NCI-H2227 (cell line): ENCODE measurements at regions not wholly inside any gene's neighbourhood (a gene's known extent, or its start where the extent isn't known, plus 50 kb on each side); places are given as distances from the start of the nearest gene placed in this dataset.

ENCODE experiments used
- DNase-seq: peaks from one replicate; lab custom pipeline; 2025; ENCODE audit not compliant: unreplicated experiment; lab: John Stamatoyannopoulos, UW

DNA sequence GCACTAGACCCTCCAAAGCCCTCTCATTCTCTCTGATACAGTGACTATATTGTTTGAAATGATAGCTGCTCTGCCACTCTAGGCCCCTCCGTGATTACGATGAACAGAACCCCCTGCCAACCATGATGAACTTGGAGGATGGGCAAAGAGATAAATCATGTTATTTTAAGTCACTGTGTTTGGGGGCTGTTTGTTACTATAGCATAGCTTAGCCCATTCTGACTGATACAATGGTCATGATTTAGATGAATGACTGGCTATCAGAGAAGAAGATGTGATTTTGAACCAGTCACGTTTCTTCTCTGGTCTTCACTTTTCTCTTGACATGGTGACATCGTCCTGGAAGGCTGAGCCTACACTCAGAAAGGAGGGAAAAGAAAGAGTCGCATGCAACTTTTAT is 95.4 kb upstream of the HABP2 start:
- no peak for DNase-seq

DNA sequence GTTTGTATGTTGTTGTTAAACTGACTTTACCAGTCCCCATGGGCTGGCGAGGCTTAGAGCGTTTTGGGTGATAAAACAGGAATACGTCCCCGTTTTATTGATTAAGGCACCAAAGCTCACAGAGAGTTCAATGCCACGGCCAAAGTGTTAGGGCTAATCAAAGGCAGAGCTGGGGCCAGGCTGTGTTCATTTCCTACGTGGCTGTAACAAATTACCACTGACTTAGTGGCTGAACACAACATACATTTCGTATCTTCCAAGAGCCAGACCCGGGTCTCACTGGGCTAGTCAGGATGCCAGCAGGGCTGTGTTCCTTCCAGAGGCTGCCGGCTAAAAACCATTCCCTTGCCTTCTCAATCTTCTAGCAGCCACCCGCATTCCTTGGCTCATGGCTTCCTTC is 94.4 kb upstream of the HABP2 start:
- DNase-seq: no peak

DNA sequence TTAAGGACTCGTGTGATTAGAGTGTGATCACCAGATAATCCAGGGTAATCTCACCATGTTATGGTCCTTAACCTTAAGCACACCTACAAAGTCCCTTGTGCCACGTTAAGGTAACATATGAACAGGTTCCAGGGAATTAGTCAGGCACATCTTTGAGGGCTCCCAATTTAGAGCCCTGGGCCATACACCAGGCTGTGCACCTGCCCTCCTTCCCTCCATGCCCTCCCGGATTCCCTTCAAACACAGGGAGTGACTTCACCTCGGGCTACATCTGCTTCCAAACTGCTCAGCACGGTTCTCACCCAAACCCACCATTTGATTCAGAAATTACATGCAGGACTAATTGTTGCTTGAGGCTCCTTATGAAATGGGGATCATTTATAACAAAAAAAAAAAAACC is 93.9 kb upstream of the HABP2 start:
- DNase-seq: no peak

DNA sequence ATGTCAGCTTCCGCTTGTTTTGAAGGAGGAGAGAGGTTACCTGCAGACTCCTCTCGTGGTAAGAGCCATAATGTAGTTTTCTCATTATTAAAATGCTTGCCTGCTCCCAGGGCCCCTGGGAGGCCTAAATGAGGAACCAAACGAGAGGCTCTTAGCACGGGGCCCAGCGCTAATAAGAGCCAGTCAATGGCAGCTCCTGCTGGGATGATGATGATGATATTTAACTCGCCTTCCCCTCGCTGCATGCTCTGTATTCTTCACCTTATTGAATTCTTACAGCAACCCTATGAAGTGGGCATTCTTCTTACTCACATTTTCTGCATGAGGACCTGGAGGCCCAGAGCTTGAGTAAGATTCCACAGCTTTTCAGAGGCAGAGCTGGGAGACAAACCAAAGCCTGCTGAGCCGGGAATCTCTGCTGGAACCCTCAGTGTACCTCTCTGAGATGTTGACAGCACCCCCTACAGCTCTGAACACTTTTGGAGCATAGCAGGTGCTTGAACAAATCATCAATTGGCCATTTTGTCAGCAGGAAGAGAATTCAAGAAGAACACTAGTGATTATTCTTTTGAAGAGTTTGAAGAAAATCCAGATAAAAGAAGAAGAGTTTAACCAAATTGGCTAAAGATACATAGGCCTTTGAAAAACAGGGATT is 93.1 kb upstream of the HABP2 start:
- peak; percentile 50 for DNase-seq

DNA sequence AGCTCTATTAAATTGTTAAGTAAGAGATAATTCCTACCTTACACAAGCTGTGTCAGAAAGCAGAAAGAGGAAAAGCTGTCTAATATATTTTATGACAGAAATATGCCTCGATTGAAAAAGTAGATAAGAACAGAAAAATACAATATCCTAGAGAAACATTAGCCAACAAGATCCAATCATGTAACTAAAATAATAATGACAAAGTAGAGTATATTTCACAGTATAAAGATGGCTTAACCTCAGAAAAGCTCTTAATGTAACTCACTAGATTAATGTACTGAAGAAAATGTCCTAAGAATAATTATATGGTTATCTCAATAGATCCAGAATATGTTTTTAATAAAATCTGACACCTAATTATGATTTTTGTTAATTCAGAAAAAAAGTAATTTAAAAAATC is 89.8 kb upstream of the HABP2 start:
- DNase-seq: no peak

DNA sequence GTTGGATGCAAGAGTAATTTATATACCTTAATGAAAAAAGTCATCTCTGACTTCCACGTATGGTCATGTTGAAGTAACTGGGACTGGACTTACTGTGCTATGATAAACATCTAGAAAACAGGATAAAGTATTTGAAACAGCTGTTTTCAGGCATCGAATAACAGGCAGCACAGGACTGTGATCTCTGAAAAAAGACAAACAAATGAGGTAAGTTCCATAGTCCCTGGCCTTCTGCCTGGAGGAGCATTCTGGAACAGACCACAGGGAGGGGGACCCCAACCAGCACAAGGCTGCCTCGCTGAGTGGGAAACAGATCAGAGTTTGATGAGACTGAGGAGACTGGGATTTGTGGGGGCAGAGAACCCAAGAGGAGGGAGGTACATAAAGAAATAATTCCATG is 89.1 kb upstream of the HABP2 start:
- DNase-seq: no peak

DNA sequence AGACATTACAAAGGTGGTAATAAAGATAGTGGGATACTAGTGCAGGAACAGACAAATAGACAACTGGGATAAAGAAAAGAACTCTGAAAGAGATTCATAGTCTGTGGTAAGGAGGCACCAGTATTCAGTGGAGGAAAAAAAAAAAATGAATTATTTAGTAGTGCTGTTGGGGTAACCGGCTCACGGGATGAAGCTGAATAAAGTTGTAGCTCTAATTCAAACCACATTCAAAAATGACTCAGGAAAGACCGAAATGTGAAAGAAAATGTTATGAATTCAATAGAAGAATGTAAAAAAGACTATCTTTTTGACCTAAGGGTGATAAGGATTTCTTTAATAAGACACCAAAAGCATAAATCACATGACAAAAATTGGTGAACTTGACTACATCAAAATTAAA is 83.1 kb upstream of the HABP2 start:
- DNase-seq: no peak

DNA sequence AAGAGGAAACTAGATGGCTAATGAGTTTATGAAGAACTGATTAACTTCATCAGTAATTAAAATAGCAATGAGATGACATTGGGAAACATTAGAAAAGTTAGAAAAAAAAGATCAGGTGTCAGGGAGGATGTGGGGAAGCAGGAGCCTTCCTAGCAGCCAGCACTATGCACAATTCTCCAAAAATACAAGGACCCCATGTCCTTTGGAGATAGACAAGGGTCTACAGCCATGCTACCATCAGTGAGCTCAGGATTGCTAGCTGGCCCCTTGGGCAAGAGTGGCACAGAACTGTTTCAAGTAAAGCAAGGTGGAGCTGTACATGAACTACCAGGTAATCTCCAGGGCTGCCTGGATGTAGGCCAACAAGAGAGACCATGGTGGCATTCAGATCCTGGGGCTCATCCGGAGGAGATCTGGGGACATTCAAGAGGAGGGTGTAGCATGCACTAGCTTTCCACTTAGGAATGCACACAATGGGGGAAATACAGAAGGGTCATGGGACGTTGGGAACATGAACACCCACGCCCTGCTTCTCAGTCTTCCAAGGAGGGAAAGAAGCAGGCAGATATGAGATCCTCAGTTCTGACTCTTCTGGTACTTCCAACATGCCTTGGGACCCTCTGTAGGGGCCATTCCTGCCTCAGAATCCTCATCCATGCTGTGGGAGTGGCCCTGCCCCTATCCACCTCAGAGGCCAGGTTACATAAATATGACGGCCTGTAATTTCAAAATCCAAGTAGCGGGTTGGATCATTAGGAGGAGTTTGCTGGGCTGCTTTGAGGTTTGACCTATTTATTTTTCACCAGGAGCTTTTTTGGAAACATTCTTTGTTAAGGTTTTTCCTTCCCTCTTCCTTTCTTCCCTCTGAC is 82.2 kb upstream of the HABP2 start:
- DNase-seq: no peak

DNA sequence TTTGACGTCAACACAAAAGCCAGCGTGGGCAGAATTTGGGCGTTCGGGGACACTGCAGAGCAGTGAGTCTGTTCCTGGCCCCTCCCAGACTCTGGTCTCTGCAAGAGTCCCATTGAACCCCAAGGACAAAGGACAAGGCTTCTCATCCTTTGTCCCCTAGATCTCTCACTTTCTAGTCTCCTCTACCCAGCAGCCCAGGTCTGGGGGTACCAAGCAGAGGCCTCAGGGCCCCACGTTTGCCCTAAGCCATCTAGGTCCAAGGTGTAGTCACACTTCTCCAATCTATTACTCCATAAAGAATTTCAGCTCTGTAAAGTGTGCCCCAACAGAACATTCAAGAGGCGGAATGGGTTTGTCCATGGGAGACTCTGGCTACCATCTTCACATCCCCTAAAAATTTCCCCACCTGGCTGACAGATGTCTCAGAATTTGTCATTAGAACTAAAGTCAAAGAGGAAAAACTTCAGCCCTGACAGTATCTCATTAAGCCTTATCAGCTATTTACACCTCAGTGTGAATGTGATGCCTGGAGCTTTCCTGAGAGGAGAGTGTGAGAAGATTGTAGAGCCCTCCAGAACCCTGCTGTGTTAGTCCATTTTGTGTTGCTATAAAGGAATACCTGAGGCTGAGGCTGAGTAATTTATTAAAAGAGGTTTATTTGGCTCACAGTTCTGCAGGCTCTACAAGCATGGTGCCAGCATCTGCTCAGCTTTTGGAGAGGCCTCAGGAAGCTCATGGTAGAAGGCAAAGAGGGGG is 81.4 kb upstream of the HABP2 start:
- no peak for DNase-seq

DNA sequence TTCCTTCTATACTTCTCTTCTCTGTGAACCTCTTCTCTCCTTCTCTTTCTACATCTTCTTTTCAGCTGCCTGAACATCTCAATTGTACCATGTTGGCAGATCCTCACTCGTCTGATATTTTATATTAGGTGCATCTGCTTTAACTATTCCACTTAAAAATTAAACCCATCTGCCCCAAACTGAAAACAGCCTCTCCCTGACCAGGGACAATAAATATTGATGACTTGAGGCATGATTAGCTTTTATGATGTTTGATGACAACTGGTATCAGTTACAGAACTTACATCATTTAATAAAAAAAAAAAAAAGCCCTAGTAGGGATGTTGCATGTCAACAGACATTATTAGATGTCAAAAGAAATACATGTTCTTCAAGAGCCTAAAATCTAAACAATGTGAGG is 79.8 kb upstream of the HABP2 start:
- DNase-seq: no peak

DNA sequence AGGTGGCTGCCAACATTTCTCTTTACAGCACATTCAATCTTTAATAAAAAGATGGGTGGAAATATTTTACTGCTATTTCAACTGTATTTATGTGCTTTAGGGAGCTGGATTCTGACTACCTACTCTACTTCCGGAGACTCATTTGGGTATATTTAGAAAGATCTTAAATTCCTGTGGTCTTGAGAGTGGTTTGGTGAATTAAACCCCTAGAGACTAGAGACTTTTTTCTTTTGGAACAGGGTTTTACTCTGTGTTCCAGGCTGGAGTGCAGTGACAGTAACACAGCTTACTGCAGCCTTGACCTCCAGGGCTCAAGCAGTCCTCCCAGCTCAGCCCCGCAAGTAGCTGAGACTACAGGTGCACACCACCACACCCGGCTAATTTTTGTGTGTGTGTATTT is 79.0 kb upstream of the HABP2 start:
- no peak for DNase-seq

DNA sequence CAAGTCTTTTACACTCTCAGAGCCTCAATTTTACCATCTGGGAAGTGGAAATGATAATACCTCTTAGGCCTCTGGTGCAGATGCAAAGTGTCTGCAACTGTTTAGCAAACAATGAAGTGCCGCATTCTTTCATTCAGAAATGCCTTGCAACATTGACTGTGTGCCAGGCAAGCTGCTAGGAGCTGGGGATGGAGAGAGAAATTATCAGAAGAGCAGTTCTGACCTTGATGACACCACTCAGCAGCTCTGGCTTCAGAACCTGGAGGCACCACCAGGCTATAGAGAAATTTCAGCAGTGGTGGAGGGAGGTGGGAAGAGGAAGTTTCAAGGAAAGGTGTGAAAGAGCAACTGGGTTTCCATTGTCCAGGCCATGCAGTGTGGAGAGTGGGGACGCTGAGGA is 78.1 kb upstream of the HABP2 start:
- DNase-seq: no peak

DNA sequence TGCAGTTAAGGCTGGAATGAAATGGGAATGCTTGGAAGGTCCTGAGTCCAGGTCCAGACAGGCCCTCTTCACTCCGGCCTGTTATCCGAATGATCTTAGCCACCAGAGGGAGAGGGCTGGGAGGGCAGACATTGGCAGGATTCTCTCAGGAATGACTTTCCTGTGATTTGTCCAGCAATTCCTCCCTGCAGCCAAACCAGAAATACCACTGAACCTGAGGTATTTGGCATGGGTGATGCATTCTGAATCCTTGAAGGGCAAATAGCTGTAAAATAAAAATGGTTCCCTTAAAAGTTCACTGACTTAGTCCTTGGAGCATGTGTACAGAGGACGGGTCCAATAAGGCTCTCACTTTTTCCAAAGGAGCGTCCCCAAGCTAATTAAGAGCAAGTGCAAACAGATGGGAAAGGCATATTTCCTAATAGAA is 77.5 kb upstream of the HABP2 start:
- no peak for DNase-seq

DNA sequence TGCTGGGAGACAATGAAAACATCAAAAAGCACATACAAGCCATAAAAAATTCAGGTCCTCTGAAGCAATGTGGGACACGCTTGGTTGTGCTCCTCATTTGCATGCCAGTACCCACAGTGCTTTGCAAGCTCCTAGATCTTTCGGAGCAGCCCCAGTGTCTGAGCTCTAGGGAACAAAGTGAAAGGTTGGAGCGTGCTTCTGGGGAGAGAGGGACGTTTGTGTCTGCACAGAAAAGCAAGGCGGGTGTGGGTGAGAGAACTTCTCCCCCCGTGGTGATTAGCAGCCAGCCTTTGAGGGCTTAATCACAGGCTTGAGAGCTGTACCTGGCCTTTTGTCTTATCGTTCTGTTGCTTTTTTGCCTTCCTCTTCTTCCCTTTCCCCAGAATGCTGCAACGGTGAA is 76.7 kb upstream of the HABP2 start:
- DNase-seq: no peak

DNA sequence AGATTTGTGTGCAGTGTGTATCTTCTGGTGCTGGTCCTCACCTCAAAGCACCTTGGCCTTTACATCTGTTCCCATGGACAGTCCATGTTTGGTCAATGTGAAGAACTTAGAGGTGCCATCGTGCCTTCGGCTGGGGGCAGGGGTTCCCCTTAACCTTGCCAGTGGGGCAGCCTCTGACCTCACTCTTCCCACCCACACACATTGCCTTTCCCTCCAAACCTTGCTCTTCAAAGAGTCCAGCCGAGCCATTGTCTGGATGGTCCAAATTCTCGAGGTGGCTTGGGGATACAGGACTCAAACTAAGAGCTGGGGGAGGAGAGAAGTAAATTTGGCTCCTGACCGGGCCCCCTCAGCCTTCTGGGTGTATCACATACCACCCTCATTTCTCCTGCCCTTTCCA is 76.2 kb upstream of the HABP2 start:
- no peak for DNase-seq

DNA sequence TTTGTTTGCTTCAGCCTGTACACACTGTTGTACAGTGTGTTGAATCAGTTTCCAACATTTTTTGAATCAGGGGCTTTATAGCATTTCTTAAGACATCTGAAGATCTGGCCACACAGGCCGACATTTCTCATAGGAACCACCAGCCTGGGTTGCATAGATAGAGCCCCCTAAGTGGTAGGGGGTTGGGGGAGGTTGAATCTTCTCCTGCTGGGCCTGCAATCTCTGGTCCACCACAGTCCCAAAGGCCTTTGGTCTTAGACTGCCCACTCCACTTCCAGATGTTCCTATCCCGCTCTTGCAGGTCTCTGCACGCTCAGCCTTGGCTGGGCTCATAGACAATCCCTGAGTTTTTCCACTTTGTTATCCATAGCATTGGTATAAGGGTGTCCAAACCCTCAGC is 75.4 kb upstream of the HABP2 start:
- DNase-seq: no peak

DNA sequence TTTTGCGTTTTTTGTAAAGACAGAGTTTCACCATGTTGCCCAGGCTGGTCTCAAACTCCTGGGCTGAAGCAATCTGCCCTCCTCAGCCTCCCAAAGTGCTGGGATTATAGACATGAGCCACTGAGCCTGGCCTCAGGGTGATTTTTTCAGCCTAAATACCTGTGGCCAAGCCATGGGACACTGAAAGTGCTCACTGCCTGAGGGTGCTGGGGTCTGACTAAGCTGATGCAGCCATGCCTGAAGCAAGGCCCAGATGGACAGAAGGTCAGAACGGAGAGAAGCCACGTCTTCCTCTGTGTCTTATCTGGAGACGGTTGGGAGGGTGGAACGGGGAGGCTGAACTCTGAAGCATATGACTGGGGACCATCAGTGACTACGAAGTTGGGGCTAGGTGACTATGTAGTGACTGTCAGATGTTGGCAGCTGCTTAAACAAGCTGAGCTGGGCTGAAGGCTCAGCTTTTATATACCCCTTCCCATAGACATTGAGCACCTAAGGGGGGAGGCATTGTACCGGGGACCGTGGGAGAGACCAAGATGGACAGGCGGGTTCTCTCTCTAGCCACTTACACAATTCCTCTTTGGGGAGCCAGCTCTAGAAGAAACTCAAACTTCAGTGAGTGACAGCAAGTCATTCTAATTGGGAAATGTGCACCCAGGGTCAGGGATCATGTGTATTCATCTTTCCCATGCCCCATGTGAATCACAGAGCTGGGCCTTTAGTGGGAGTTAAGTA is 73.3 kb upstream of the HABP2 start:
- no peak for DNase-seq

DNA sequence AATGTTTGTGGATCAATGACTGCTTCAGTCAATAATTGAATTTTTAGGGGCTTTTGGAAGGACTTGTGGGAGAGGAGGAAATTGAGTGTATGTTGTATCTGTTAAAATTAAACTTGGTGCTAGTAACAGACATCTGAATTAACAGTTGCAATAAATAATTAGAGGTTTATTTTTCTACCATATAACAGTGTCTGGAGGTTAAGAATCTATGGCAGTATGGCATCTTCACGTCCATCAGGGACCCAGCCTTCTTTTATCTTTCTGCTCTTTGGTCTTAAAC is 72.8 kb upstream of the HABP2 start:
- no peak for DNase-seq

DNA sequence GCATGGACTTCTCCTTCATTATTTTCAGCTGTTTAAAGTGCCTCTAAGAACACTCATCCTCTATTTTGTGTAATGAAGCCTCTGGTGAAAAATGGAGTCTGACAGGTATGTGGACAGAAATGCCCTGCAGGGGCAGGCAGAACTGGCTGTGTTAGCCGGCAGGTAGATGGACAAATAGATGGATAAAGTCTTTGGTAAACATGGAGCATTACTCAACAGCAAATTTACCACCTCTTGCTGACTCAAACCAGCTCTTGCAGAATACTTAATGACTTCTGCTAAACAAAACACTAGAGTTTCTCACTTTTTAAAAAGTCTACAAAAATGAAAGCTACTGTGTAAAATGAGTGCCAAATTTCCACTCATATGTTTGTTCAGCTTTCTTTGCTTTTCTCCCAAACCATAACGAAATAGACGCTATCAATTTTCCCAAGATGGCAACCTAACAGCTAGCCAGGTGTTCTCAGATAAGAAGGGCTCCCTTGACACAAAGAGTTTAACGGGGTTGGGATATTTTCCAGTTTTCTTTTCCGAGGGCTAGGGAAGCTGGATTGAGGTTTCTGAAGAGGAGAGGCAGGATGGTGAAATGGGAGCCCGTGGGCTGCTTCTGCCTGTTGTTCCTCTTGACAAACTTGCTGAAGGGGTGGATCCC is 71.9 kb upstream of the HABP2 start:
- DNase-seq: no peak

DNA sequence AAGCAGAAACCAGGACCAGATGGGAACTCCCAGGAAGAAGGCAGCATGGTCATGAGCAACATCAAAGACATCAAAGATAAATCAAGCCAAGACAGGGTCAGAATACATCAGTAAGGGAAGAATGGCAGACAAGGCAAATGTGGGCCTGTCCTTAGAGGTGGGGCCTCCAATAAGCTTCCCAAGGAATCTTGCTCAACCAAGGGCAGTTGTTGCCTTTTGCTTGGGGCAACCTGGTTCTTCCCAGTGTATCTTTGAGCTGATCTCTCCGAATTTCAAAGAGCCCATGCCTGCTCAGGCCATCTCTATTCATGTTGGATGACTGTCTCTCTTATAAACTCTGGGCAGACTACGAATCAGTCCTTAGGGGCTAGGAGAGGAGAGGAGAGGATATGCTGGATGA is 68.4 kb upstream of the HABP2 start:
- DNase-seq: no peak

DNA sequence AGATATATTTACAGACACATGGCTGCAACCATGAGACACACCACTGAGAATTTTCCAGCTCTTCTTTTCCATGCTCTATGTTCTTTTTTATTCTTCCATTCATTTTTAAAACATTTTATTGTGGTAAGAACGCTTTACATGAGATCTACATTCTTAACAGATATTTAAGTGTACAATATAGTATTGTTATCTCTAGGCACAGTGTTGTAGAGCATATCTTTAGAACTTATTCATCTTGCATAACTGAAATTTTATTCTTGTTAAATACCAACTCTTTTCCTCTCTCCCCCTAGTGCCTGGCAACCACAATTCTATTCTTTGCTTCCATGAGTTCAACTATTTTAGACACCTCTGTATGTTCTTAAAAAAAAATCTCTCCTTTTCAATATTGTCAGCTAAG is 67.1 kb upstream of the HABP2 start:
- no peak for DNase-seq
